SK-N-SH (cell line): ENCODE measurements at regions not wholly inside any gene's neighbourhood (a gene's known extent, or its start where the extent isn't known, plus 50 kb on each side); places are given as distances from the start of the nearest gene placed in this dataset.
A peak's percentile ranks its signal among the peaks of the same experiment; 100 is the strongest.

Experiments used
- CTCF ChIA-PET: fragments of 300-600, 350-600 bp; formaldehyde crosslinking; extraction: SDS; loops from one replicate; lab custom pipeline; 2021; lab: Yijun Ruan, JAX
- POLR2A ChIA-PET: fragments of 350-600 bp; sonication (Branson Sonifier 250); formaldehyde crosslinking; extraction: SDS; loops from one replicate; lab custom pipeline; 2020; ENCODE audit warnings: antibody characterized with exemption, inconsistent platforms; lab: Yijun Ruan, JAX
- DNase-seq: peaks from one replicate; pipeline ENCODE4 v3.0.0; 2012
- H2AFZ ChIP-seq: fragments of 200-600 bp; sonication (generic); 2 replicates; pipeline ENCODE4 v1.8.1; 2016; ENCODE audit warnings: antibody characterized with exemption, mild to moderate bottlenecking, low read depth
- H3F3A ChIP-seq: fragments of 200-600 bp; sonication (generic); replicated peaks from 2 replicates; pipeline ENCODE3; 2016; ENCODE audit warnings: antibody characterized with exemption, mild to moderate bottlenecking; ENCODE audit not compliant: insufficient read depth
- H3K27ac ChIP-seq, 2 experiments: fragments of 200-500 bp in 1 of 2; fragments of 200-600 bp in 1 of 2; sonication (Bioruptor generic) in 1 of 2; sonication (generic), shearing (Covaris generic) in 1 of 2; 2 replicates each; pipeline versions ENCODE4 v1.5.1 to v1.6.1; 2014 to 2016; ENCODE audit warnings: low read depth in 2 of 2, inconsistent platforms in 1 of 2, low read length in 1 of 2, mild to moderate bottlenecking in 1 of 2, mixed read lengths in 1 of 2
- H3K27me3 ChIP-seq: fragments of 200-600 bp; sonication (generic), shearing (Covaris generic); 2 replicates; pipeline ENCODE4 v1.6.1; 2016; ENCODE audit warnings: mixed run types; ENCODE audit not compliant: insufficient read depth
- H3K36me3 ChIP-seq, 2 experiments: fragments of 200-500 bp in 1 of 2; fragments of 200-600 bp in 1 of 2; sonication (Bioruptor generic) in 1 of 2; sonication (generic) in 1 of 2; replicated peaks in 1 of 2; 2 replicates each; pipeline versions ENCODE3 to v1.5.1; 2014 to 2016; ENCODE audit warnings: low read length in 1 of 2, mild to moderate bottlenecking in 1 of 2; ENCODE audit not compliant: insufficient read depth in 2 of 2, control insufficient read depth in 1 of 2
- H3K4me1 ChIP-seq, 2 experiments: fragments of 200-500 bp in 1 of 2; fragments of 200-600 bp in 1 of 2; sonication (Bioruptor generic) in 1 of 2; sonication (generic), shearing (Covaris generic) in 1 of 2; 2 replicates each; pipeline versions ENCODE4 v1.5.1 to v1.6.1; 2014 to 2016; ENCODE audit warnings: low read depth in 1 of 2, low read length in 1 of 2, mixed run types in 1 of 2; ENCODE audit not compliant: insufficient read depth in 2 of 2, control insufficient read depth in 1 of 2
- H3K4me2 ChIP-seq: fragments of 200-600 bp; sonication (generic), shearing (Covaris generic); 2 replicates; pipeline ENCODE4 v1.6.1; 2017; ENCODE audit warnings: mixed run types
- H3K4me3 ChIP-seq, 2 experiments: fragments of 200-500 bp in 1 of 2; fragments of 200-600 bp in 1 of 2; sonication (Bioruptor generic) in 1 of 2; sonication (generic), shearing (Covaris generic) in 1 of 2; 2 replicates each; pipeline versions ENCODE4 v1.5.1 to v1.8.1; 2014 to 2016; ENCODE audit warnings: low read depth in 2 of 2, inconsistent platforms in 1 of 2, low read length in 1 of 2, mild to moderate bottlenecking in 1 of 2, mixed read lengths in 1 of 2, moderate library complexity in 1 of 2
- H3K79me2 ChIP-seq: fragments of 200-600 bp; sonication (generic); 2 replicates; pipeline ENCODE4 v1.8.1; 2017; ENCODE audit warnings: mild to moderate bottlenecking; ENCODE audit not compliant: insufficient read depth
- H3K9ac ChIP-seq: fragments of 200-600 bp; sonication (generic); 2 replicates; pipeline ENCODE4 v1.6.1; 2017; ENCODE audit warnings: mixed run types
- H3K9me2 ChIP-seq: fragments of 200-600 bp; sonication (generic); 2 replicates; pipeline ENCODE4 v1.6.1; 2017; ENCODE audit warnings: mixed run types
- H3K9me3 ChIP-seq: fragments of 200-600 bp; sonication (generic); 2 replicates; pipeline ENCODE4 v1.6.1; 2017; ENCODE audit warnings: mixed run types, mild to moderate bottlenecking, moderate library complexity
- H4K20me1 ChIP-seq: fragments of 200-600 bp; sonication (generic); 2 replicates; pipeline ENCODE4 v1.6.1; 2017; ENCODE audit warnings: mild to moderate bottlenecking, mixed run types; ENCODE audit not compliant: insufficient read depth
- CHD2 ChIP-seq: fragments of 150-350 bp; IDR thresholded peaks from 2 replicates; pipeline ENCODE4 v1.6.1; 2018; ENCODE audit warnings: low read length; ENCODE audit not compliant: partially characterized antibody
- CTCF ChIP-seq: fragments of 200-600 bp; sonication (generic); IDR thresholded peaks from 2 replicates; pipeline ENCODE4 v1.6.1; 2017; ENCODE audit warnings: antibody characterized with exemption, mild to moderate bottlenecking, moderate library complexity
- ELF1 ChIP-seq: IDR thresholded peaks from 2 replicates; pipeline ENCODE4 v1.4.0; 2012
- EP300 ChIP-seq, 2 experiments: IDR thresholded peaks; 2 replicates each; pipeline versions ENCODE4 v1.4.0 to v1.6.1; 2012; ENCODE audit warnings: borderline replicate concordance in 1 of 2, low read depth in 1 of 2, low read length in 1 of 2
- EZH2phosphoT487 ChIP-seq: fragments of 200-600 bp; sonication (generic); IDR thresholded peaks from 2 replicates; pipeline ENCODE4 v1.6.1; 2017; ENCODE audit warnings: low read depth, mixed run types, mild to moderate bottlenecking, antibody characterized with exemption, moderate library complexity, borderline replicate concordance
- FOXJ3 ChIP-seq: sonication (generic); formaldehyde crosslinking; IDR thresholded peaks from 2 replicates; pipeline ENCODE4 v1.5.1; 2020; ENCODE audit warnings: mild to moderate bottlenecking, missing genetic modification reagents
- GABPA ChIP-seq: IDR thresholded peaks from 2 replicates; pipeline ENCODE4 v1.4.0; 2012; ENCODE audit warnings: low read depth, mild to moderate bottlenecking
- GATA2 ChIP-seq: sonication (generic); formaldehyde crosslinking; IDR thresholded peaks from 2 replicates; pipeline ENCODE4 v1.5.0; 2020; ENCODE audit warnings: mild to moderate bottlenecking, missing genetic modification reagents
- JUND ChIP-seq: IDR thresholded peaks from 2 replicates; pipeline ENCODE4 v1.4.0; 2012
- MAX ChIP-seq: IDR thresholded peaks from 2 replicates; pipeline ENCODE4 v1.4.0; 2012; ENCODE audit warnings: low read depth
- MEF2A ChIP-seq: IDR thresholded peaks from 2 replicates; pipeline ENCODE4 v1.4.0; 2012; ENCODE audit warnings: low read depth, borderline replicate concordance
- MXI1 ChIP-seq: IDR thresholded peaks from 2 replicates; pipeline ENCODE4 v1.6.1; 2012; ENCODE audit warnings: mild to moderate bottlenecking, low read depth, low read length, improper control_type of control experiment
- NFIC ChIP-seq: IDR thresholded peaks from 2 replicates; pipeline ENCODE4 v1.4.0; 2012; ENCODE audit warnings: borderline replicate concordance
- NRF1 ChIP-seq: IDR thresholded peaks from 2 replicates; pipeline ENCODE4 v1.6.1; 2012; ENCODE audit warnings: low read depth, mild to moderate bottlenecking, low read length
- RAD21 ChIP-seq: IDR thresholded peaks from 2 replicates; pipeline ENCODE4 v1.6.1; 2012; ENCODE audit warnings: mild to moderate bottlenecking, low read length
- RCOR1 ChIP-seq: fragments of 150-350 bp; IDR thresholded peaks from 2 replicates; pipeline ENCODE4 v1.6.1; 2017; ENCODE audit warnings: antibody characterized with exemption, low read length
- RFX5 ChIP-seq: IDR thresholded peaks from 2 replicates; pipeline ENCODE4 v1.6.1; 2012; ENCODE audit warnings: mild to moderate bottlenecking, improper control_type of control experiment, low read length
- SIN3A ChIP-seq: IDR thresholded peaks from 2 replicates; pipeline ENCODE4 v1.6.1; 2012; ENCODE audit warnings: low read depth, mild to moderate bottlenecking, low read length, moderate library complexity, borderline replicate concordance
- SMC3 ChIP-seq: IDR thresholded peaks from 2 replicates; pipeline ENCODE4 v1.6.1; 2012; ENCODE audit warnings: low read depth, low read length, improper control_type of control experiment
- TAF1 ChIP-seq: IDR thresholded peaks from 2 replicates; pipeline ENCODE4 v1.6.1; 2012; ENCODE audit warnings: low read depth, mild to moderate bottlenecking, low read length, moderate library complexity, borderline replicate concordance
- TCF12 ChIP-seq: IDR thresholded peaks from 2 replicates; pipeline ENCODE4 v1.4.0; 2012
- TEAD4 ChIP-seq: IDR thresholded peaks from 2 replicates; pipeline ENCODE4 v1.4.0; 2012; ENCODE audit warnings: mild to moderate bottlenecking, borderline replicate concordance; ENCODE audit not compliant: insufficient read depth
- USF1 ChIP-seq: IDR thresholded peaks from 2 replicates; pipeline ENCODE4 v1.4.0; 2012; ENCODE audit warnings: low read depth, borderline replicate concordance
- USF2 ChIP-seq: fragments of 150-350 bp; IDR thresholded peaks from 2 replicates; pipeline ENCODE4 v1.6.1; 2017; ENCODE audit warnings: antibody characterized with exemption, low read length, low read depth, borderline replicate concordance
- ZBTB33 ChIP-seq: IDR thresholded peaks from 2 replicates; pipeline ENCODE4 v1.4.0; 2012; ENCODE audit warnings: low read depth, borderline replicate concordance
- WGBS: methylation state at CpG from one replicate; pipeline ENCODE4 v1.1.6; 2017; ENCODE audit warnings: low lambda C conversion rate; 5-methylcytosine and 5-hydroxymethylcytosine counted together

- Histone ChIP-seq H3K9me3 (no peaks in the 10 kb centered on the region), H3K79me2 (no peaks in the 10 kb centered on the region), H3K27ac (peak overlapping the region in 1 of 2 experiments; percentile 81; a peak in 2 of 4 replicates), H3K4me2 (no peak overlapping the region), H3K27me3 (no peaks in the 10 kb centered on the region), H3K9me2 (no peaks in the 10 kb centered on the region), H3K9ac (no peak overlapping the region), H4K20me1 (no peaks in the 10 kb centered on the region), H3K4me1 (peaks cover 0 to 13% of the 10 kb centered on the region in 2 experiments; a peak in 2 of 4 replicates), H3K4me3 (no peak overlapping the region), H2AFZ (no peak overlapping the region), H3K36me3 (no peaks in the 10 kb centered on the region), H3F3A (no peaks in the 10 kb centered on the region)
- peak; percentile 63 for DNase-seq
- POLR2A ChIA-PET = no interaction called here
- no peak for TF ChIP-seq USF1
- no peak for TF ChIP-seq ELF1
- peak; percentile 63; the same call in 1 of the 2 replicates for TF ChIP-seq RCOR1
- TF ChIP-seq MEF2A = no peak
- no peak for TF ChIP-seq TCF12
- TF ChIP-seq FOXJ3 = no peak
- TF ChIP-seq EZH2phosphoT487 = no peak
- no peak for TF ChIP-seq JUND
- peak; percentile 77 for TF ChIP-seq GATA2
- TF ChIP-seq EP300 (IDR thresholded peaks at IDR 0.05; ENCODE audit: borderline replicate concordance in 1 of 2, low read depth in 1 of 2, low read length in 1 of 2) = no peak
- TF ChIP-seq CTCF = no peak
- no peak for TF ChIP-seq SIN3A
- TF ChIP-seq RFX5 = 0 out of 2 replicates have a peak, but pooled peaks have one; percentile 18
- TF ChIP-seq MXI1 = peak; percentile 49; the same call in 1 of the 2 replicates
- TF ChIP-seq GABPA = no peak
- no peak for TF ChIP-seq USF2
- no peak for TF ChIP-seq NFIC
- TF ChIP-seq TEAD4 = no peak
- no peak; the same call in 1 of the 2 replicates for TF ChIP-seq RAD21
- TF ChIP-seq SMC3 = no peak
- TF ChIP-seq ZBTB33 = no peak
- TF ChIP-seq MAX = no peak
- no peak for TF ChIP-seq TAF1
- TF ChIP-seq CHD2 = no peak
- TF ChIP-seq NRF1 = no peak
- WGBS = 21% methylated on average over 3 of the region's 3 CpGs
- CTCF ChIA-PET = interaction anchor here (1.1 to 5.3 kb wide), 2 partner anchors 14 to 33 kb away, joined by 3 to 34 read pairs; no protein-coding TSS in a partner anchor
These were observed 253.4 kb upstream of the SRRM4 start for GRCh38 chr12:118727979-118728366.
